Hypothalamus (tissue), 51 donors: ENCODE measurements at regions not wholly inside any gene's neighbourhood (a gene's known extent, or its start where the extent isn't known, plus 50 kb on each side); places are given as distances from the start of the nearest gene placed in this dataset.
A peak's percentile ranks its signal among the peaks of the same experiment; 100 is the strongest.

Experiments
- DNase-seq, 51 donors: peaks; one replicate each; lab custom pipeline; 2025; lab: John Stamatoyannopoulos, UW

- DNase-seq = peak in 12 of 51 donors; percentile 16 to 60 (median 29)
Observed at GRCh38 chr13:24074678-24075077, 85.8 kb upstream of the SPATA13 start.

DNA sequence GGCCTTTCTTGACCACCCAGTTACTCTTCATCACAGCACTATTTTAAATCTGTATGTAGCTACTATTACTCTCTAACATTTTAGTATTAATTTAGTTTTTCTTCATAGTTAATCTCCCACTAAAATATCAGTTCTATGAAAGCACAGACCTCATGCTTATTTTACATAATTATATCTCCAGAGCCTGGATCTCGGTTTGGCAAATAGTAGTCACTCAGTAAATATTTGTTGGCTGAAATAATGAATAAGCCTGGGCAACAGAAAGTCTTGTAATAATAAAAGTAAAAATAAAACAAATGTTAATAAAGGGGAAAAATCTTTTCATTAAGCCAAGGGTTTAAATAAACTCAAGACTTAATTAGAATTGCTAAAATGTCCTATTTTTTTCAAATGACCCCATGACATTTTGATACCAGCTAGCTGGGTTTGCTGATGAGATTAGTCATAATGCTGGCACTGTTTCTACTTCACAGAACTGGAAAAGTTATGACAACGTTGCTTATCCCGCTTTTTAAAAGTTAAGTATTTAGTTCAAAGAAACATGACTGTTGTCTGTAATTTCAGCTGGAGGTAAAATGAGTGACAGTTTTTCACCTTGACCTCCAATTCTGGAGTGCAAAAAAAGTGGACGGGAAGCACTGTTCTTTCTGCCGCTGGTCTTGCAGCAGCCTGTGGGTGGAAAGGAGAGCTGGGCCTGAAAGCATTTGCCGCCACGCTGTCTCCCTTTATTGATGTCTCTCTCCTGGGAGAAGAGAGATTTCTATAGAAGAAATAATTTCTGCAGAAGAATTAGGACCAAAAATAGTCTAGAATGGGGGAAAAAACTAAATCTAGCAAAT, 85.2 kb upstream of the SPATA13 start:
- DNase-seq = no peak

GRCh38 chr13:24076109-24076508, 84.4 kb upstream of the SPATA13 start:
- peak in 3 of 51 donors; percentile 29 to 39 (median 29) for DNase-seq

DNA sequence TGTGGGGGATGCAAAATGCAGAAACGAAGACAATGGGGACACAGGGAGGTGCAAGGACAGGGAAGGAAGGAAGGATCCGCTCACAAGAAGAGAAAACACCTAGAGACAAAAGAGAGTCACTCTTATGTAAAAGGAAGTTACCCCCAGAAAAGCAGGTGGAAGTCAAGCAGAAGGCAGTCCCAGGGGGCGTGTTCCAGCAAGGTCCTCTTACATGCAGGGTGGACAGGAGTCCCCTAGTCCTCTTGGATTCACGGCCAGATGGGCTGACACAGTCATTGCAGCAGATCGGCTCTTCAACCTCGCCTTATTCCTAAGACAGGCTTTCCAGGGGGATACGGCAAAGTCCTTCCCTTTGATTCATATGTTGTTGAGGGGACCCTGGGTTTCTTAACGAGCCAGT, 83.9 kb upstream of the SPATA13 start:
- DNase-seq = no peak

- no peak for DNase-seq
Observed at GRCh38 chr13:24080134-24080533, 80.4 kb upstream of the SPATA13 start.

GRCh38 chr13:24081387-24081786, 79.1 kb upstream of the SPATA13 start:
- no peak for DNase-seq

DNA sequence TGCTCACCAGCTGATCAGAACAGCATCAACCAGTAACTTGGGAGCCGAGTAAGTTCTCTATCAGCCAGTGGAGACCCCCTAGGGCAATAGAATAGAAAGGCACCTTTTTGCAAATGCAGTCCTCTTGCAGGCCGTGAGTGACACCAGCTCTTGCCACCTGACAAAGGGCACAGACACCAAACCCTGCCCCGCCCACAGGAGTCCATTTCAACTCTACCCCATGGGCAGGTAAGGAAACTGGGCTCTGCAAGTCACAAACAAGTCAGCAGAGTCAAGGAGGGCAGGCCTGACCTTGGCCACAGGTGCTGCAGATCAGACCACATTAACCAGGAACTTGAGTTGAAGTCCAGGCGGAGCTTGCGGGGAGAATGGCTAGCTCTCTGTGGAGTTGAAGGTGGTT, 77.4 kb upstream of the SPATA13 start:
- DNase-seq = no peak

DNA sequence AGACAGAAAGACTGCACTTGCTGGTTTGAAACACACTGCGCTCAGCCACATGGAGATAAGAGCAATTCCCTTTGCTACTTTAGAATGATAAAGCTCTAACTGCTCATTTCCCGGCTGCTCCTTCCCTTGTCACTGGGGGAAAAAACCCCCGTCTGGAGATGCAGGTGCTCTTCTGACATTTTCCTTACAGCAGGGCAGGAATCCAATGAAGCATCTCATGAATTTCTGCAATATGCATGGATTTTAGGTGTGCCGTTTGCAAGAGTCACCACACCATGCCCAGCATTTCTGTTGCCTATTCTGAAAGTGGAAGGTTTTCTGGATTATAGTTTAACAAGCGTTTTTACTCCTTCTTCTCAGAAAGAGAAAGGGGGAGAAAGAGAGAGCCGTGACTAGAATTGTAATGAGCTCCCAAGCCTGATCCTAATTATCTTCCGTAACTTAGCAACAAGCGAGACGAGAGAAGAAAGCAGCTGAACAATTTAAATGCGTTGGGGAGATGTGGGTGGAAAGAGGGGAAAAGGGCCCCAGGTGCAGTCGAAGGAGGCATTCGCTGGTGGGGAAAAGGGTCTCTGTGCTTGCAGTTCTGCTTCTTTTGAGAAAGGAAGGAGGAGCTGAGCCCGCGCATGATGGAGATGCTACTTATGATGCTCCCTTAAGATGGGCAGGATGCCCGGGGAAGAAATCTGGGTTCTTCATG, 76.6 kb upstream of the SPATA13 start:
- DNase-seq = peak in 9 of 51 donors; percentile 11 to 89 (median 32)

DNA sequence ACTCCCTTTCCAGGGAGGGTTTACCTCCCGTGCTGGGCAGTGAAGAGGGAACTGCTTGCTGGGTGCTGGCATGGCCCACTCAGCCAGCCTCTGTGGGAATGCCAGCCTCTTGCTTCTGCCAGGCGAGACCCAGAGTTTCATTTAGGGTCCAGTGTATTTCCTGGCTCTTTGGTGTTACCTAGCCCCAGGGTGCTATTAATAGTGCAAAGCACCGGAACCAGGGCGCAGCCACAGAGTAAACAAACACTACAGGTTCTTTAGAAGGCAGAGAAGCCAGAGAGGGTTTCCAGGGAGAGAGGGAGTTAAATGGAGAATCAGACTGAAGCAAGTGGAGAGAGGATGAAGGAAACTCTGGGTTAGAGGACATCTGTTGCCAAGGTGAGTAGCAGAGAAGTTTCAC, 74.9 kb upstream of the SPATA13 start:
- DNase-seq = no peak

DNA sequence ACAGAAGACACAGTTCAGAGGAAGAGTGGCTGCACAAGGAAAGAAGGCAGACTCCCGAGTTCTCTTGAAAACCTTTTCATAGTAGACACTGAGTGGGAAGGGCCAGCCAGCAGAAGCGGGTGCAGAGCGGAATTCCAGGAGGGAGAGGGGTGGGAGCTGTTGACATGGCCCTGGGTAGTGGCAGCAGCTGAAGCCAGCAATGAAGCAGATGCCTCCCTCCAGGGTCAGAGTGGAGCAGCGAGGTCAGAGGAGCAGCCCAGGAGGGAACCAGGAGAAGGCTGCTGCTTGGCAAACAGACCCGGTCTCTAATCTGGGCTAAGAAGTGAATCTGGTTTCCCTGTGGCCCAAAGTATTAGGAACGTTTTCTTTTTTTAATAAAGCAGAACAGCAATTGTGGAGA, 73.9 kb upstream of the SPATA13 start:
- peak in 1 of 51 donors; percentile 31 for DNase-seq

- no peak for DNase-seq
Observed at GRCh38 chr13:24087605-24088225, 72.8 kb upstream of the SPATA13 start.

DNA sequence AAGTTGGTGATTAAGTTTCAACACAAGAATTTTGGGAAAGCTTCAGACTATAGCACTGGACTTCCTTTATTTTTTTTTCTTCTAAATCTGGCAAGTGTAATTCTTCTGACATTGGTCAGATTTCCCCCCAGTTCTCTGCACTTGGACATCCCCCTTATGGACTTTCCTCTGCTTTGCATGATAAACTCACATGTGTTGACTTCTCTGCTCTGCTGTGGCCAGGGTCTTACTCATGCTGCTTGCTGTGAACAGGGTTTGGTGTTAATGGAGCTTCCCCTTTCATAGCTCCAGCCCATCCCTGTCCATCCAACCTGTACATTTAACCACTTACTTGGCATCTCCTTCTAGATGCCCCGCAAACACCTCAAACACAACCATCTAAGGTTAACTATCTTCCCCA, 70.5 kb upstream of the SPATA13 start:
- DNase-seq = no peak

DNA sequence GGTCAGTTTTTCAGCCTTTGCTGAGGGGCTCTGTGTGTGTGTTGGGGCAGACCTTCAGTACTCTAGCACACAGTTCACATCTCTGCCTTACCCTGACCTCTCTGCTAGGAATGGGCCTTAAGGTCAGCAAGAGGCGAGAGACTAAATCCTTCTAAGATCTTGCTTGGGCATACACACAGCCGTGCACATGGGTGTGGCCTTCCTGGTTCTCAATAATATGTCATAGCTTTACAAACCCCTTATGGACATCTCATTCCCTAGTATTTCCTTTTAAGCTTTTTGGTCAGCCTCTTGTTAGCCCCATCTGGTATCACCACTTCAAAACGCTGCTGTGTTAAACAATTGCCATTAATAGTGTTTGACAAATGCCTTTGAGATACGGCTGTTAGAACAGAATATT, 69.4 kb upstream of the SPATA13 start:
- no peak for DNase-seq

- no peak for DNase-seq
Observed at GRCh38 chr13:24092108-24092507, 68.4 kb upstream of the SPATA13 start.

- no peak for DNase-seq
Observed at GRCh38 chr13:24093047-24093446, 67.5 kb upstream of the SPATA13 start.

- DNase-seq = no peak
Observed at GRCh38 chr13:24096659-24097058, 63.9 kb upstream of the SPATA13 start.

GRCh38 chr13:24097064-24097463, 63.5 kb upstream of the SPATA13 start:
- peak in 1 of 51 donors; percentile 31 for DNase-seq

DNA sequence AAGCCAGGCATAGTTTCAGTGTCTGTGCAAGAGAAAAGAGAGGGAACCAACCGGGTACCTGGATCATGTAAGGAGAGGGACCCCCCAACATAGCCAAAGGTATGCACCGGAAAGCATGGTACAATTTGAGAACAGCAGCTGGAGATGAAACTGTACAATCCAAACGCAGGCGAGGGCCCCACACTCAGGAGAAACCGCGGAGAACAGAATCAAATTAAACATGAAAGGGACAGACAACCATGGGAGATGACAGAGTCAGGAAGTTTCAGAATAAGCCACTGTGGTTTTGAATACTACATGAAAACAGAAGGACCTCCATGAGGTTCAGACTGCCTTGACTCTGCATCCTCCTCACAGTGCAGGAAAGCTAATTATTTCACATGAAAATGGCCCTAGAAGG, 62.9 kb upstream of the SPATA13 start:
- no peak for DNase-seq

DNA sequence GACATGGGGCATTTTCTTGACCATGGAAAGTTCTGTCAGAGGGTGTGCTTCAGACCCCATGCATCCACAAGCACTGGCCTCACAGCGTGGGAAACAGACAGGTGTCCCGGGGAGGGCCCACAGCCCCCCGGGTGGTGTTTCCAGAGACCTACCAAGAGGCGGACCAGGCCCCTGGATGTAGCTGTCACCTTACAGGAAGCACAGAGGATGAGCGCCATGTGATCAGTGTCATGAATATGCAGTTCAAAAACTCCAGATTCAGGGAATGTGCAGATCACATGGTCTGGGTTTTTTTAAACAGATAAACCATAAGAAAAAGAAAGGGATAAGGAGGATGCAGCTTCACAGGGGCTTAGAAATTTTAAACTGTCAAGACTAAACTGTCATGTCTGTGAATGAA, 61.0 kb upstream of the SPATA13 start:
- DNase-seq = no peak

GRCh38 chr13:24100188-24100587, 60.3 kb upstream of the SPATA13 start:
- no peak for DNase-seq

- no peak for DNase-seq
Observed at GRCh38 chr13:24103782-24104372, 56.6 kb upstream of the SPATA13 start.
